Activated CD4-positive, alpha-beta T cell treated with anti-CD3 and anti-CD28 coated beads, Interleukin-2, amount 10 ng/mL, durations not matched to agents 24 days and 14 days (primary cell): ENCODE measurements at regions not wholly inside any gene's neighbourhood (a gene's known extent, or its start where the extent isn't known, plus 50 kb on each side); places are given as distances from the start of the nearest gene placed in this dataset.
"Not testable (repeated sequence)": the region's sequence is repeated elsewhere in the genome, so short reads cannot be mapped to it uniquely, and the experiment has no call there.

Source experiments
- DNase-seq: peaks from one replicate; pipeline ENCODE4 v3.0.0; 2022
- H3K27ac Mint-ChIP-seq: one replicate; pipeline ENCODE4 v1.8.0; 2022; ENCODE audit warnings: mild to moderate bottlenecking, mixed read lengths
- H3K27me3 Mint-ChIP-seq: one replicate; pipeline ENCODE4 v1.8.0; 2022; ENCODE audit warnings: mixed read lengths
- H3K36me3 Mint-ChIP-seq: one replicate; pipeline ENCODE4 v1.8.0; 2022; ENCODE audit warnings: low read depth, mild to moderate bottlenecking, mixed read lengths
- H3K4me1 Mint-ChIP-seq: one replicate; pipeline ENCODE4 v1.8.0; 2021; ENCODE audit warnings: mixed read lengths
- H3K4me3 Mint-ChIP-seq: one replicate; pipeline ENCODE4 v1.8.0; 2022; ENCODE audit warnings: mild to moderate bottlenecking, moderate library complexity, mixed read lengths
- H3K9me3 Mint-ChIP-seq: one replicate; pipeline ENCODE4 v1.8.0; 2021; ENCODE audit warnings: mixed read lengths
- intact Hi-C: fragments of 100-400 bp; cut with micrococcal nuclease; formaldehyde crosslinking; loops from one replicate; pipeline ENCODE4 v1.15.1; 2023

- no peak for DNase-seq
- H3K27me3 Mint-ChIP-seq, result peaks cover 16% of the 10 kb centered on the region
- H3K4me3 Mint-ChIP-seq, result no peak overlapping the region
- no peaks in the 10 kb centered on the region for H3K36me3 Mint-ChIP-seq
- H3K4me1 Mint-ChIP-seq, result no peaks in the 10 kb centered on the region
- intact Hi-C loops, result no loop called here
- peaks cover 4% of the 10 kb centered on the region for H3K9me3 Mint-ChIP-seq
- no peak overlapping the region for H3K27ac Mint-ChIP-seq
Measured at GRCh38 chr13:26853323-26853722, 92.7 kb upstream of the GPR12 start.

- DNase-seq, result no peak
- no peaks in the 10 kb centered on the region for H3K4me1 Mint-ChIP-seq
- peaks cover 4% of the 10 kb centered on the region for H3K9me3 Mint-ChIP-seq
- intact Hi-C loops, result no loop called here
- peaks cover 8% of the 10 kb centered on the region for H3K27me3 Mint-ChIP-seq
- no peak overlapping the region for H3K4me3 Mint-ChIP-seq
- H3K36me3 Mint-ChIP-seq, result no peaks in the 10 kb centered on the region
- no peak overlapping the region for H3K27ac Mint-ChIP-seq
Measured at GRCh38 chr13:26847281-26847680, 86.7 kb upstream of the GPR12 start.

GRCh38 chr13:26845063-26845462 lies 84.5 kb upstream of the GPR12 start:
- DNase-seq, H3K27me3 Mint-ChIP-seq, H3K36me3 Mint-ChIP-seq, H3K4me1 Mint-ChIP-seq, H3K4me3 Mint-ChIP-seq, H3K9me3 Mint-ChIP-seq, intact Hi-C loops, H3K27ac Mint-ChIP-seq: not testable (repeated sequence)

GRCh38 chr13:26839682-26840081 lies 79.1 kb upstream of the GPR12 start:
- intact Hi-C loops, result no loop called here
- peaks cover 14% of the 10 kb centered on the region for H3K27me3 Mint-ChIP-seq
- no peak overlapping the region for H3K27ac Mint-ChIP-seq
- DNase-seq, result no peak
- no peaks in the 10 kb centered on the region for H3K4me1 Mint-ChIP-seq
- H3K36me3 Mint-ChIP-seq, result no peaks in the 10 kb centered on the region
- H3K9me3 Mint-ChIP-seq, result no peaks in the 10 kb centered on the region
- H3K4me3 Mint-ChIP-seq, result no peak overlapping the region

- H3K9me3 Mint-ChIP-seq, result no peaks in the 10 kb centered on the region
- H3K4me3 Mint-ChIP-seq, result no peak overlapping the region
- no peak for DNase-seq
- H3K27ac Mint-ChIP-seq, result no peak overlapping the region
- H3K27me3 Mint-ChIP-seq, result peaks cover 15% of the 10 kb centered on the region
- intact Hi-C loops, result no loop called here
- H3K4me1 Mint-ChIP-seq, result no peaks in the 10 kb centered on the region
- H3K36me3 Mint-ChIP-seq, result no peaks in the 10 kb centered on the region
Measured at GRCh38 chr13:26838821-26839220, 78.2 kb upstream of the GPR12 start.

DNA sequence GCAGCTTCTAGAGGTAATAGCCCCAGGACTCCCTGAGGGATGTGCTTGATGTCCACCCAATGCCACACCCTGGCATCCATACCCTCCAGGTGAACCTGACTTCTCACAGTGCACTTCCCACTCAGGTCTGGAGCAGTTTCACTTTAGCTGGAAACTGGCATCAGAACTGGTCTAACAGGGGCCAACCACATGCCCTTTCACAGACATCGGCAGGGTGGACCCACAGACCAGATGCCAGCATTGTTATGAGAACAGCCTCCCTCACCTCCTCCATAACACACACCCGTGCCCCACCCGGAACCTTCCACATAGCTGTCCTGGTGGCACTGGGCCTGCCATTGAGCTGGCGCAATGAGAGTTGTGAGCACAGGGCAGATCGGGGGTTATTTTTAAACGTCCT lies 77.4 kb upstream of the GPR12 start:
- Mint-ChIP-seq H3K4me1 (no peaks in the 10 kb centered on the region), H3K9me3 (no peaks in the 10 kb centered on the region), H3K4me3 (no peak overlapping the region), H3K36me3 (no peaks in the 10 kb centered on the region), H3K27me3 (peaks cover 18% of the 10 kb centered on the region), H3K27ac (no peak overlapping the region)
- no peak for DNase-seq
- intact Hi-C loops, result no loop called here

- H3K4me3 Mint-ChIP-seq, result no peak overlapping the region
- no peaks in the 10 kb centered on the region for H3K36me3 Mint-ChIP-seq
- DNase-seq, result no peak
- intact Hi-C loops, result no loop called here
- peaks cover 18% of the 10 kb centered on the region for H3K27me3 Mint-ChIP-seq
- H3K27ac Mint-ChIP-seq, result no peak overlapping the region
- no peaks in the 10 kb centered on the region for H3K9me3 Mint-ChIP-seq
- no peaks in the 10 kb centered on the region for H3K4me1 Mint-ChIP-seq
Measured at GRCh38 chr13:26837102-26837501, 76.5 kb upstream of the GPR12 start.

DNA sequence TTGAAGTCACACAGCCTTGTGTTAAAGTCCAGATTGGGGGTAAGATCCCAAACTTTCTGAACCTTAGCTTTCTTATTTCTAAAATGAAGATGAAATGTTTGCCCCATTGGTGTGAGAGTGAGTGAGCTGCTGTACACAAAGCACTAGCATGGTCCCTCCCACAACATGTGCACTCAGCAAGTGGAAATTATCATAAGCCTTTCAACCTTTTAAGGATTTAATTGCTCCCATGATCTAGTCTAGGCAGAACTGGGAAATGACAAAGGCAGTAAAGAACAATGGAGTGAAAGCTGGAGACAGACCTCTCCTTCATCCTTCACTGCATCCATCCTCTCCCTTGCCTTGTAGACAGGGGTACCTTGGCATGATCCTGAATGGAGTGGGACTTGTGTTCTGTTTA lies 76.0 kb upstream of the GPR12 start:
- Mint-ChIP-seq H3K27me3 (peaks cover 18% of the 10 kb centered on the region), H3K4me3 (no peak overlapping the region), H3K27ac (no peak overlapping the region), H3K36me3 (no peaks in the 10 kb centered on the region), H3K9me3 (no peaks in the 10 kb centered on the region), H3K4me1 (no peaks in the 10 kb centered on the region)
- intact Hi-C loops, result no loop called here
- no peak for DNase-seq

DNA sequence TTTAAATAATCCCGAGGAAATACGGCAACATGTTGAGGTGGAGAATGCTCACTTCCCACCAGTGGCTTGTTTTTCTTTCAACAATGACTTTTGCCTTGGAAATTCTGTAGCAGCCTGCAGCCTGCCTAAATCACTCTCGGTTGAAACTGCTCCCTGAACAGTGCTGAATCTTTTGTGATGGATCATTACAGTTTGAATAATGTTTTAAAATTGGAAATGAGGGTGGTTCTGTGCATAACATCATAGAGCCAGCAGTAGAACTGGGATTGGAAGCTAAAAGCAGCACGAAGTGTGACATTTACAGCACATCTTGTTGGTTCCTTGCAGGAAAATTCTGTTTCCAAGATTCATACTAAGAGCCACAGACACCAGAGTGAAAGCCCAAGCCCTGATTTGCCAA lies 74.1 kb upstream of the GPR12 start:
- Mint-ChIP-seq H3K27ac (no peak overlapping the region), H3K36me3 (no peaks in the 10 kb centered on the region), H3K4me3 (no peak overlapping the region), H3K27me3 (peaks cover 15% of the 10 kb centered on the region), H3K9me3 (no peaks in the 10 kb centered on the region), H3K4me1 (no peaks in the 10 kb centered on the region)
- intact Hi-C loops, result no loop called here
- DNase-seq, result no peak

DNA sequence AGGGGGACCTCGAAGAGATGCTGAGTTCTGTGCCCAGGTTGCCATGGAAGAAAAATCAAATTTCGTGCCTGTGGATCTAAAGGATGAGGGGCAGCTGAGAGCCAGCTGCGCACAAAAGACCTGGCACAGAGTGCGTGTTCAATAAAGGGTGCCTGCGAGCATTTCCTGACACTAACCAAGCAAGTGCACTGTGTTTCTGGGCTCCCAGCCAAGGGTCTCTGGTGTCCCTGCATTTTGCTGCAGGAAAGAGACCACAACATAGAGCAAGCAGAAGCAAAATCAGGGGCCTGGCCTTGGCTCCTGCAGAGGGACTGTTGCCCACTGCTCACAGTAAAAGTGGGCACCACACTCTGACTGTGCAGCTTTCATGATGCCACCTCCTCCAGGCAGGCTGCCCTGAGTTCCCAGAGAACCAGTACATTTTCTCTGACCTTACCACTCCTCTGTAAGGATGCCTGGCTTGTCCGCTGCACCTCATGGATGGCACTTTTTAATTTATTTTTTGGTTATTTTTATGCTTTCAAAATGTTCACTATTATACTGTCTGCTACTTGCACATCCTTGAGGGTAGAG lies 70.8 kb upstream of the GPR12 start:
- Mint-ChIP-seq H3K36me3 (no peaks in the 10 kb centered on the region), H3K27ac (no peak overlapping the region), H3K27me3 (peaks cover 13% of the 10 kb centered on the region), H3K4me3 (no peak overlapping the region), H3K4me1 (no peaks in the 10 kb centered on the region), H3K9me3 (no peaks in the 10 kb centered on the region)
- no peak for DNase-seq
- intact Hi-C loops, result no loop called here

GRCh38 chr13:26829716-26830115 lies 69.1 kb upstream of the GPR12 start:
- Mint-ChIP-seq H3K27ac (no peak overlapping the region), H3K27me3 (peaks cover 4% of the 10 kb centered on the region), H3K9me3 (no peaks in the 10 kb centered on the region), H3K36me3 (no peaks in the 10 kb centered on the region), H3K4me1 (no peaks in the 10 kb centered on the region), H3K4me3 (no peak overlapping the region)
- no peak for DNase-seq
- intact Hi-C loops, result no loop called here

- no peaks in the 10 kb centered on the region for H3K9me3 Mint-ChIP-seq
- H3K27ac Mint-ChIP-seq, result no peak overlapping the region
- intact Hi-C loops, result no loop called here
- H3K27me3 Mint-ChIP-seq, result no peaks in the 10 kb centered on the region
- no peaks in the 10 kb centered on the region for H3K4me1 Mint-ChIP-seq
- H3K4me3 Mint-ChIP-seq, result no peak overlapping the region
- DNase-seq, result no peak
- H3K36me3 Mint-ChIP-seq, result no peaks in the 10 kb centered on the region
Measured at GRCh38 chr13:26824581-26824980, 64.0 kb upstream of the GPR12 start.

DNA sequence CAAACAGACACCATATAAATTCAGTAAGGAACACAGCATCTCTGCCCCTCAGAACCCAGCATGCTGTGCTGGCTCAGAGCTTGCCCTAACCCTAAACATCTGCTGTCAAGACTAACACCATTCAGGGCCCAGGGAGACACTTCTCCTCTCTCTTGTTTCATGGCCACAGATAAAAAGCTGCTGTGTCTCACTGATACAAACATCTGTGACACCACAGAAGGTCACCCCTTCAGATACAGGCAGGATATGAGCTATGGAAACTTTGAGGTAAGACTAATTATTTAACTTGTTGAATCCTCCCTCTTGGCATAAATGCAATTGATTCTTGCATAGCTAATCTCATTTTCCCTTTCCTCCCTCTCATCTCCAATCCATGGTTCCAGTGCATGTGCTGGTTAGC lies 61.6 kb upstream of the GPR12 start:
- Mint-ChIP-seq H3K27ac (no peak overlapping the region), H3K4me3 (no peak overlapping the region), H3K27me3 (no peaks in the 10 kb centered on the region), H3K36me3 (no peaks in the 10 kb centered on the region), H3K4me1 (no peaks in the 10 kb centered on the region), H3K9me3 (no peaks in the 10 kb centered on the region)
- DNase-seq, result no peak
- intact Hi-C loops, result no loop called here

GRCh38 chr13:26821672-26822071 lies 61.1 kb upstream of the GPR12 start:
- H3K27me3 Mint-ChIP-seq, result no peaks in the 10 kb centered on the region
- no peaks in the 10 kb centered on the region for H3K4me1 Mint-ChIP-seq
- no peak overlapping the region for H3K4me3 Mint-ChIP-seq
- H3K27ac Mint-ChIP-seq, result no peak overlapping the region
- no peaks in the 10 kb centered on the region for H3K36me3 Mint-ChIP-seq
- no peaks in the 10 kb centered on the region for H3K9me3 Mint-ChIP-seq
- no peak for DNase-seq
- intact Hi-C loops, result no loop called here

DNA sequence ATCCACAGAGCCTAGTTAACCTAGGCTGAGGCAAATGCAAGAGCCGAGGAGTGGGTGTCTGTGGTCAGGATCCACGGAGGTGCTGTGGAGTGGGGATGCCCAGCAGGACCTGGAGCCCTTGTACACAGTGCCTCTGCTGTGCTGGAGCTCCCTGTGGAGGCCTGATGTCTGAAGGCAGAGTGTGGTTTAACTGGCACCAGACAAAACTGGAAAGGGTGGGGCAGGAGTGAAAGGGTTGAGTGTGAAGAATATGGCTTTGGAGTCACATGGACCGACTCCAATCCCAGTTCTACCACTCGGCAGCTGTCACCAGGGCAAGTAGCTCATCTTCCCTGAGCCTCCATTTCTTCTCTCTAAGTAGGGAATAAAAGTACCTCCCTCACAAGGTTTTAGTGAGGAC lies 60.3 kb upstream of the GPR12 start:
- Mint-ChIP-seq H3K36me3 (no peaks in the 10 kb centered on the region), H3K9me3 (no peaks in the 10 kb centered on the region), H3K27me3 (no peaks in the 10 kb centered on the region), H3K4me1 (no peaks in the 10 kb centered on the region), H3K27ac (no peak overlapping the region), H3K4me3 (no peak overlapping the region)
- no peak for DNase-seq
- intact Hi-C loops, result no loop called here
